ENCODE measurements at regions not wholly inside any gene's neighbourhood (a gene's known extent, or its start where the extent isn't known, plus 50 kb on each side); places are given as distances from the start of the nearest gene placed in this dataset.

- TF ChIP-seq REST (IDR thresholded peaks at IDR 0.05; ENCODE audit: low read depth, low read length) (no peak), CHD2 (IDR thresholded peaks at IDR 0.05; ENCODE audit: low read length, partially characterized antibody) (no peak), RCOR1 (IDR thresholded peaks at IDR 0.05; ENCODE audit: low read length) (no peak), ELF1 (IDR thresholded peaks at IDR 0.05) (no peak), EZH2phosphoT487 (IDR thresholded peaks at IDR 0.05; ENCODE audit: borderline replicate concordance, low read depth) (no peak), RAD21 (IDR thresholded peaks at IDR 0.05; ENCODE audit: low read length) (no peak), USF1 (IDR thresholded peaks at IDR 0.05; ENCODE audit: borderline replicate concordance, low read depth) (no peak)
Observed at GRCh38 chr2:6545336-6545735, 320.4 kb downstream of the CMPK2 start (continued).

GRCh38 chr2:6545795-6546194, 319.9 kb downstream of the CMPK2 start:
- Histone ChIP-seq H3K4me3 (ENCODE audit: low read depth in 2 of 2, low read length in 1 of 2) (no peak overlapping the region), H3K27me3 (ENCODE audit: insufficient read depth) (no peaks in the 10 kb centered on the region), H3K9me3 (no peaks in the 10 kb centered on the region; the same call in 1 of the 2 replicates), H3K4me1 (ENCODE audit: control insufficient read depth in 1 of 2, insufficient read depth in 2 of 2, low read depth in 1 of 2, low read length in 1 of 2) (no peaks in the 10 kb centered on the region), H3K9ac (no peak overlapping the region), H3K36me3 (replicated peaks in 1 of 2; ENCODE audit: control insufficient read depth in 1 of 2, insufficient read depth in 2 of 2, low read length in 1 of 2) (no peaks in the 10 kb centered on the region), H3K27ac (ENCODE audit: low read depth in 2 of 2, low read length in 1 of 2) (no peak overlapping the region), H3F3A (replicated peaks; ENCODE audit: insufficient read depth) (no peaks in the 10 kb centered on the region), H3K79me2 (ENCODE audit: insufficient read depth) (no peaks in the 10 kb centered on the region), H3K4me2 (no peak overlapping the region), H3K9me2 (no peaks in the 10 kb centered on the region), H4K20me1 (ENCODE audit: insufficient read depth) (no peaks in the 10 kb centered on the region), H2AFZ (ENCODE audit: low read depth) (no peak overlapping the region)
- ChIA-PET CTCF (no interaction called here), POLR2A (no interaction called here)
- WGBS (ENCODE audit: low lambda C conversion rate), result 18% methylated on average over 4 of the region's 4 CpGs
- TF ChIP-seq TEAD4 (IDR thresholded peaks at IDR 0.05; ENCODE audit: borderline replicate concordance, insufficient read depth) (no peak), RFX5 (IDR thresholded peaks at IDR 0.05; ENCODE audit: low read length) (no peak), PBX3 (IDR thresholded peaks at IDR 0.05) (no peak), JUND (IDR thresholded peaks at IDR 0.05) (no peak), RCOR1 (IDR thresholded peaks at IDR 0.05; ENCODE audit: low read length) (no peak), YY1 (IDR thresholded peaks at IDR 0.05; ENCODE audit: low read depth) (no peak), FOXM1 (IDR thresholded peaks at IDR 0.05; ENCODE audit: low read depth) (no peak), EP300 (IDR thresholded peaks at IDR 0.05; ENCODE audit: borderline replicate concordance in 1 of 2, low read depth in 1 of 2, low read length in 1 of 2) (no peak), FOXJ3 (CRISPR knock-in tag; IDR thresholded peaks at IDR 0.05) (no peak), USF2 (IDR thresholded peaks at IDR 0.05; ENCODE audit: borderline replicate concordance, low read depth, low read length) (no peak), NFIC (IDR thresholded peaks at IDR 0.05; ENCODE audit: borderline replicate concordance) (no peak), SMC3 (IDR thresholded peaks at IDR 0.05; ENCODE audit: low read depth, low read length) (no peak), REST (IDR thresholded peaks at IDR 0.05; ENCODE audit: low read depth, low read length) (no peak), MXI1 (IDR thresholded peaks at IDR 0.05; ENCODE audit: low read depth, low read length) (no peak), MAX (IDR thresholded peaks at IDR 0.05; ENCODE audit: low read depth) (no peak), GATA2 (CRISPR knock-in tag; IDR thresholded peaks at IDR 0.05) (no peak), RXRA (IDR thresholded peaks at IDR 0.05; ENCODE audit: borderline replicate concordance, low read depth) (no peak), USF1 (IDR thresholded peaks at IDR 0.05; ENCODE audit: borderline replicate concordance, low read depth) (no peak)
- DNase-seq, result no peak

Measured in SK-N-SH (cell line).